HEK293 (cell line): ENCODE measurements at regions not wholly inside any gene's neighbourhood (a gene's known extent, or its start where the extent isn't known, plus 50 kb on each side); places are given as distances from the start of the nearest gene placed in this dataset.

ENCODE experiments used
- OVOL3 ChIP-seq: fragments of 450-650 bp; formaldehyde crosslinking; IDR thresholded peaks from 2 replicates; pipeline ENCODE4 v1.5.1; 2016; ENCODE audit warnings: missing biosample characterization, missing genetic modification characterization
- TCF7L2 ChIP-seq: IDR thresholded peaks from 2 replicates; pipeline ENCODE4 v1.6.1; 2011; ENCODE audit warnings: low read depth, mild to moderate bottlenecking, inconsistent platforms, low read length, moderate library complexity, borderline replicate concordance
- WT1 ChIP-seq: fragments of 450-650 bp; formaldehyde crosslinking; IDR thresholded peaks from 2 replicates; pipeline ENCODE4 v1.5.1; 2016; ENCODE audit warnings: missing biosample characterization, missing genetic modification characterization
- YY1 ChIP-seq: fragments of 450-650 bp; formaldehyde crosslinking; IDR thresholded peaks from 2 replicates; pipeline ENCODE4 v1.5.1; 2018; ENCODE audit warnings: missing biosample characterization, missing genetic modification characterization
- ZNF184 ChIP-seq: fragments of 450-650 bp; IDR thresholded peaks from 2 replicates; pipeline ENCODE4 v1.5.1; 2018; ENCODE audit warnings: missing biosample characterization, mild to moderate bottlenecking, missing genetic modification characterization
- ZNF274 ChIP-seq, 2 experiments: fragments of 200-500 bp in 1 of 2; fragments of 450-650 bp in 1 of 2; sonication (Bioruptor generic) in 1 of 2; formaldehyde crosslinking in 1 of 2; IDR thresholded peaks; 2 replicates each; pipeline versions ENCODE4 v1.5.1 to v1.6.1; 2014 to 2016; ENCODE audit warnings: borderline replicate concordance in 1 of 2, inconsistent platforms in 1 of 2, low read length in 1 of 2, missing biosample characterization in 1 of 2, missing genetic modification characterization in 1 of 2
- ZNF768 ChIP-seq: fragments of 450-650 bp; formaldehyde crosslinking; IDR thresholded peaks from 2 replicates; pipeline ENCODE4 v1.5.1; 2018; ENCODE audit warnings: missing biosample characterization, mild to moderate bottlenecking, missing genetic modification characterization
- ZNF792 ChIP-seq: fragments of 450-650 bp; formaldehyde crosslinking; IDR thresholded peaks from 2 replicates; pipeline ENCODE4 v1.5.1; 2016; ENCODE audit warnings: missing biosample characterization, missing genetic modification characterization
- TF ChIP-seq, protein P1 (sequence below): fragments of 450-650 bp; formaldehyde crosslinking; IDR thresholded peaks from 2 replicates; pipeline ENCODE4 v1.5.1; 2016; ENCODE audit warnings: missing biosample characterization, missing genetic modification characterization
- TF ChIP-seq, protein P2 (sequence below): sonication (generic); formaldehyde crosslinking; IDR thresholded peaks from 2 replicates; pipeline ENCODE4 v1.8.1; 2022; ENCODE audit warnings: mild to moderate bottlenecking, moderate library complexity, missing genetic modification reagents
- TF ChIP-seq, protein P3 (sequence below): fragments of 450-650 bp; formaldehyde crosslinking; IDR thresholded peaks from 2 replicates; pipeline ENCODE4 v1.5.1; 2016; ENCODE audit warnings: missing biosample characterization, missing genetic modification characterization, low read depth
- TF ChIP-seq, protein P4 (sequence below): fragments of 450-650 bp; formaldehyde crosslinking; IDR thresholded peaks from 2 replicates; pipeline ENCODE4 v1.5.1; 2016; ENCODE audit warnings: missing biosample characterization, missing genetic modification characterization

DNA sequence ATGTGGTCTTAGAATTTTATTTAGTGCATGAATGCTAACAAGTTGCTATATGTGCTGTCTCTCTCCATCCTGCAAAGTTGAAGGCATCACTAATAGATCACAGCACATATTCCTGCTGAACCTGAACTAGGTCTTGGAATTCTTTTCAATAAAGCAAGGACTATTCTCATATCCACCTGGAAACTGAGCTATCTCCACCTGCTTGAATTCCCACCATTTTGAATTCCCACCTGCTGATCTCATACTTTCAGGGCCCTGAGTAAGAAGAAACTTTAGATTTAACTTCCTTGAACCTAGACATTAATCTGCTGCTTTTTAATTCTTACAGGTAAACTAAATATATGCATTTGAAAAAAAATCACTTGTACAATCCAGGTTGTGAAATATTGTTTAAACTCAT lies 445.3 kb upstream of the CCL2 start:
- TF ChIP-seq, protein P1, sequence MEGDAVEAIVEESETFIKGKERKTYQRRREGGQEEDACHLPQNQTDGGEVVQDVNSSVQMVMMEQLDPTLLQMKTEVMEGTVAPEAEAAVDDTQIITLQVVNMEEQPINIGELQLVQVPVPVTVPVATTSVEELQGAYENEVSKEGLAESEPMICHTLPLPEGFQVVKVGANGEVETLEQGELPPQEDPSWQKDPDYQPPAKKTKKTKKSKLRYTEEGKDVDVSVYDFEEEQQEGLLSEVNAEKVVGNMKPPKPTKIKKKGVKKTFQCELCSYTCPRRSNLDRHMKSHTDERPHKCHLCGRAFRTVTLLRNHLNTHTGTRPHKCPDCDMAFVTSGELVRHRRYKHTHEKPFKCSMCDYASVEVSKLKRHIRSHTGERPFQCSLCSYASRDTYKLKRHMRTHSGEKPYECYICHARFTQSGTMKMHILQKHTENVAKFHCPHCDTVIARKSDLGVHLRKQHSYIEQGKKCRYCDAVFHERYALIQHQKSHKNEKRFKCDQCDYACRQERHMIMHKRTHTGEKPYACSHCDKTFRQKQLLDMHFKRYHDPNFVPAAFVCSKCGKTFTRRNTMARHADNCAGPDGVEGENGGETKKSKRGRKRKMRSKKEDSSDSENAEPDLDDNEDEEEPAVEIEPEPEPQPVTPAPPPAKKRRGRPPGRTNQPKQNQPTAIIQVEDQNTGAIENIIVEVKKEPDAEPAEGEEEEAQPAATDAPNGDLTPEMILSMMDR (tag by site-specific recombination): no peak
- no peak for TF ChIP-seq ZNF184 (tag by site-specific recombination)
- TF ChIP-seq ZNF768 (tag by site-specific recombination): no peak
- no peak for TF ChIP-seq YY1 (tag by site-specific recombination)
- no peak for TF ChIP-seq OVOL3
- TF ChIP-seq, protein P2, sequence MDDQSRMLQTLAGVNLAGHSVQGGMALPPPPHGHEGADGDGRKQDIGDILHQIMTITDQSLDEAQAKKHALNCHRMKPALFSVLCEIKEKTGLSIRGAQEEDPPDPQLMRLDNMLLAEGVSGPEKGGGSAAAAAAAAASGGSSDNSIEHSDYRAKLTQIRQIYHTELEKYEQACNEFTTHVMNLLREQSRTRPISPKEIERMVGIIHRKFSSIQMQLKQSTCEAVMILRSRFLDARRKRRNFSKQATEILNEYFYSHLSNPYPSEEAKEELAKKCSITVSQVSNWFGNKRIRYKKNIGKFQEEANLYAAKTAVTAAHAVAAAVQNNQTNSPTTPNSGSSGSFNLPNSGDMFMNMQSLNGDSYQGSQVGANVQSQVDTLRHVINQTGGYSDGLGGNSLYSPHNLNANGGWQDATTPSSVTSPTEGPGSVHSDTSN: no peak
- TF ChIP-seq ZNF792 (tag by site-specific recombination): no peak
- TF ChIP-seq ZNF274 (IDR thresholded peaks at IDR 0.05; ENCODE audit: low read length): no peak
- no peak for TF ChIP-seq ZNF274 (tag by site-specific recombination; IDR thresholded peaks at IDR 0.05; ENCODE audit: borderline replicate concordance)
- TF ChIP-seq, protein P3, sequence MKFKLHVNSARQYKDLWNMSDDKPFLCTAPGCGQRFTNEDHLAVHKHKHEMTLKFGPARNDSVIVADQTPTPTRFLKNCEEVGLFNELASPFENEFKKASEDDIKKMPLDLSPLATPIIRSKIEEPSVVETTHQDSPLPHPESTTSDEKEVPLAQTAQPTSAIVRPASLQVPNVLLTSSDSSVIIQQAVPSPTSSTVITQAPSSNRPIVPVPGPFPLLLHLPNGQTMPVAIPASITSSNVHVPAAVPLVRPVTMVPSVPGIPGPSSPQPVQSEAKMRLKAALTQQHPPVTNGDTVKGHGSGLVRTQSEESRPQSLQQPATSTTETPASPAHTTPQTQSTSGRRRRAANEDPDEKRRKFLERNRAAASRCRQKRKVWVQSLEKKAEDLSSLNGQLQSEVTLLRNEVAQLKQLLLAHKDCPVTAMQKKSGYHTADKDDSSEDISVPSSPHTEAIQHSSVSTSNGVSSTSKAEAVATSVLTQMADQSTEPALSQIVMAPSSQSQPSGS (tag by site-specific recombination): no peak
- TF ChIP-seq, protein P4, sequence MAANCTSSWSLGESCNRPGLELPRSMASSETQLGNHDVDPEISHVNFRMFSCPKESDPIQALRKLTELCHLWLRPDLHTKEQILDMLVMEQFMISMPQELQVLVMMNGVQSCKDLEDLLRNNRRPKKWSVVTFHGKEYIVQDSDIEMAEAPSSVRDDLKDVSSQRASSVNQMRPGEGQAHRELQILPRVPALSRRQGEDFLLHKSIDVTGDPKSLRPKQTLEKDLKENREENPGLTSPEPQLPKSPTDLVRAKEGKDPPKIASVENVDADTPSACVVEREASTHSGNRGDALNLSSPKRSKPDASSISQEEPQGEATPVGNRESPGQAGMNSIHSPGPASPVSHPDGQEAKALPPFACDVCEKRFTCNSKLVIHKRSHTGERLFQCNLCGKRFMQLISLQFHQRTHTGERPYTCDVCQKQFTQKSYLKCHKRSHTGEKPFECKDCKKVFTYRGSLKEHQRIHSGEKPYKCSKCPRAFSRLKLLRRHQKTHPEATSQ (tag by site-specific recombination): no peak
- TF ChIP-seq WT1 (tag by site-specific recombination): no peak
- no peak for TF ChIP-seq TCF7L2
